PFSK-1 (cell line): ENCODE measurements at regions not wholly inside any gene's neighbourhood (a gene's known extent, or its start where the extent isn't known, plus 50 kb on each side); places are given as distances from the start of the nearest gene placed in this dataset.

ENCODE experiments used
- POLR2AphosphoS5 ChIP-seq: IDR thresholded peaks from 2 replicates; pipeline ENCODE4 v1.6.1; 2012; ENCODE audit warnings: low read depth, mild to moderate bottlenecking, control low read depth, low read length, moderate library complexity
- REST ChIP-seq, 2 experiments: IDR thresholded peaks; 2 replicates each; pipeline versions ENCODE4 v1.6.1 to v1.8.0; 2011 to 2012; ENCODE audit warnings: low read depth in 2 of 2, low read length in 2 of 2, control low read depth in 1 of 2, inconsistent platforms in 1 of 2, mild to moderate bottlenecking in 1 of 2, moderate library complexity in 1 of 2; ENCODE audit not compliant: insufficient read depth in 1 of 2
- SIN3A ChIP-seq: IDR thresholded peaks from 2 replicates; pipeline ENCODE4 v1.6.1; 2012; ENCODE audit warnings: mild to moderate bottlenecking, low read length, moderate library complexity, borderline replicate concordance; ENCODE audit not compliant: insufficient read depth
- TAF1 ChIP-seq: IDR thresholded peaks from 2 replicates; pipeline ENCODE4 v1.6.1; 2012; ENCODE audit warnings: low read length, control low read depth, borderline replicate concordance; ENCODE audit not compliant: insufficient read depth

DNA sequence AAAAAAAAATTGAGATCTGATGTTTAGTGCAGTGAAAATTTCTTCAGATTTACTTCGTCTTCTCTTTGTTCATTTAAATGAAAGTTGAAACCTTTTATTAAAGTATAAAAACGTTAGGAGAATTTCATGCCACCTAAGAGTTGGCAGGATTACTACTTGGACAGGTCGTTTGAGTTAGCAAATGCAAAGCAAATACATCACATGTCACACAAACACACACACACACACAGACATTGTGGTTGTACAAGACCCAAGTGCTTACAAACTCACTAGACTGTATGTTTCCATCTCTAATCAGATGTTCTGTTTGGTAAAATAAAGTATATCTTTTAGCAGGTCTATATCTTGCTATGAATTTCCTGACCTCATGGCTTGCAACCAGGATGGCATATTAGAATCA lies 185.6 kb upstream of the COX10 start:
- TF ChIP-seq SIN3A, result no peak
- no peak for TF ChIP-seq POLR2AphosphoS5
- TF ChIP-seq REST (IDR thresholded peaks at IDR 0.05; ENCODE audit: insufficient read depth in 1 of 2, low read depth in 2 of 2, low read length in 2 of 2), result no peak
- no peak for TF ChIP-seq TAF1
